WTC11 (cell line): ENCODE measurements at regions not wholly inside any gene's neighbourhood (a gene's known extent, or its start where the extent isn't known, plus 50 kb on each side); places are given as distances from the start of the nearest gene placed in this dataset.
"Not testable (repeated sequence)": the region's sequence is repeated elsewhere in the genome, so short reads cannot be mapped to it uniquely, and the experiment has no call there.

ENCODE experiments used
- CBFB ChIP-seq: sonication (generic); formaldehyde crosslinking; IDR thresholded peaks from 2 replicates; pipeline ENCODE4 v1.8.1; 2022; ENCODE audit warnings: mild to moderate bottlenecking, low read depth, missing genetic modification reagents
- CREM ChIP-seq: sonication (generic); formaldehyde crosslinking; IDR thresholded peaks from 2 replicates; pipeline ENCODE4 v1.8.1; 2022; ENCODE audit warnings: mild to moderate bottlenecking, missing genetic modification reagents, moderate library complexity
- JUN ChIP-seq: sonication (generic); formaldehyde crosslinking; IDR thresholded peaks from 2 replicates; pipeline ENCODE4 v1.8.0; 2023; ENCODE audit warnings: mild to moderate bottlenecking, missing genetic modification reagents
- KAT7 ChIP-seq: sonication (generic); formaldehyde crosslinking; IDR thresholded peaks from 2 replicates; pipeline ENCODE4 v1.8.1; 2023; ENCODE audit warnings: missing genetic modification reagents, mild to moderate bottlenecking, borderline replicate concordance
- SP1 ChIP-seq: sonication (generic); formaldehyde crosslinking; conservative IDR thresholded peaks from 2 replicates; pipeline ENCODE4 v1.8.1; 2022; ENCODE audit warnings: missing genetic modification reagents
- ZNF232 ChIP-seq: sonication (generic); formaldehyde crosslinking; IDR thresholded peaks from 2 replicates; pipeline ENCODE4 v1.8.0; 2022; ENCODE audit warnings: mild to moderate bottlenecking, missing genetic modification reagents
- TF ChIP-seq, protein P1 (sequence below): fragments of 200-600 bp; IDR thresholded peaks from 2 replicates; pipeline ENCODE4 v1.8.0; 2022; ENCODE audit warnings: antibody characterized with exemption
- TF ChIP-seq, protein P2 (sequence below): fragments of 250-450 bp; sonication (Bioruptor Pico); IDR thresholded peaks from 2 replicates; pipeline ENCODE4 v2.1.2; 2022; ENCODE audit warnings: mild to moderate bottlenecking, moderate library complexity
- TF ChIP-seq, protein P3 (sequence below): sonication (generic); formaldehyde crosslinking; conservative IDR thresholded peaks from 2 replicates; pipeline ENCODE4 v1.8.1; 2022; ENCODE audit warnings: mild to moderate bottlenecking, missing genetic modification reagents
- TF ChIP-seq, protein P4 (sequence below): sonication (generic); formaldehyde crosslinking; IDR thresholded peaks from 2 replicates; pipeline ENCODE4 v1.8.0; 2022; ENCODE audit warnings: mild to moderate bottlenecking, missing genetic modification reagents
- TF ChIP-seq, protein P5 (sequence below): sonication (generic); formaldehyde crosslinking; IDR thresholded peaks from 2 replicates; pipeline ENCODE4 v1.8.0; 2022; ENCODE audit warnings: mild to moderate bottlenecking, missing genetic modification reagents
- TF ChIP-seq, protein P6 (sequence below): sonication (generic); formaldehyde crosslinking; IDR thresholded peaks from 2 replicates; pipeline ENCODE4 v1.8.1; 2023; ENCODE audit warnings: mild to moderate bottlenecking, moderate library complexity, missing genetic modification reagents

DNA sequence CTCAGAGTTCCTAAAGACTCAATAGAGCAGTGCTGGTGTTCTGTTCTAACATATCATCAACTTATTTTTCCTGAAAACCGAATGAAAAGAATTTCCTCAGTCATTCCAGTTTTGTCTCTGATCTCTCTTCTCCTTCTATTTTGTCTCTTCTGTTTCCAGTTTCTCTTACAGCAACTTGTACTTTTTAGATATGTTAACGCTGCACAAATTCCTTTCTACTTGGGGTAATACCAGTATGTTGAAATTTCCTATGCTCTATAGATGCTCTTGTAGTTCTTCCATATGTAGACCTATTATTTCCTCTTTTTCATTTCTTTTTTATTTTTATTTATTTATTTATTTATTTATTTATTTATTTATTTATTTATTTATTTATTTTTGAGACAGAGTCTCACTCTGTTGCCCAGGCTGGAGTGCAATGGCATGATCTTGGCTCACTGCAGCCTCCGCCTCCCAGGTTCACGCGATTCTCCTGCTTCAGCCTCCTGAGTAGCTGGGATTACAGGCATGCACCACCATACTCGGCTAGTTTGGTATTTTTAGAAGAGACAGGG lies 80.3 kb downstream of the LYZL2 start:
- TF ChIP-seq KAT7 (CRISPR knock-in tag); SP1 (CRISPR knock-in tag); JUN (CRISPR knock-in tag); CBFB; ZNF232 (CRISPR knock-in tag); CREM (CRISPR knock-in tag): not testable (repeated sequence)
- TF ChIP-seq, protein P1, sequence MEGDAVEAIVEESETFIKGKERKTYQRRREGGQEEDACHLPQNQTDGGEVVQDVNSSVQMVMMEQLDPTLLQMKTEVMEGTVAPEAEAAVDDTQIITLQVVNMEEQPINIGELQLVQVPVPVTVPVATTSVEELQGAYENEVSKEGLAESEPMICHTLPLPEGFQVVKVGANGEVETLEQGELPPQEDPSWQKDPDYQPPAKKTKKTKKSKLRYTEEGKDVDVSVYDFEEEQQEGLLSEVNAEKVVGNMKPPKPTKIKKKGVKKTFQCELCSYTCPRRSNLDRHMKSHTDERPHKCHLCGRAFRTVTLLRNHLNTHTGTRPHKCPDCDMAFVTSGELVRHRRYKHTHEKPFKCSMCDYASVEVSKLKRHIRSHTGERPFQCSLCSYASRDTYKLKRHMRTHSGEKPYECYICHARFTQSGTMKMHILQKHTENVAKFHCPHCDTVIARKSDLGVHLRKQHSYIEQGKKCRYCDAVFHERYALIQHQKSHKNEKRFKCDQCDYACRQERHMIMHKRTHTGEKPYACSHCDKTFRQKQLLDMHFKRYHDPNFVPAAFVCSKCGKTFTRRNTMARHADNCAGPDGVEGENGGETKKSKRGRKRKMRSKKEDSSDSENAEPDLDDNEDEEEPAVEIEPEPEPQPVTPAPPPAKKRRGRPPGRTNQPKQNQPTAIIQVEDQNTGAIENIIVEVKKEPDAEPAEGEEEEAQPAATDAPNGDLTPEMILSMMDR, result not testable (repeated sequence)
- TF ChIP-seq, protein P2, sequence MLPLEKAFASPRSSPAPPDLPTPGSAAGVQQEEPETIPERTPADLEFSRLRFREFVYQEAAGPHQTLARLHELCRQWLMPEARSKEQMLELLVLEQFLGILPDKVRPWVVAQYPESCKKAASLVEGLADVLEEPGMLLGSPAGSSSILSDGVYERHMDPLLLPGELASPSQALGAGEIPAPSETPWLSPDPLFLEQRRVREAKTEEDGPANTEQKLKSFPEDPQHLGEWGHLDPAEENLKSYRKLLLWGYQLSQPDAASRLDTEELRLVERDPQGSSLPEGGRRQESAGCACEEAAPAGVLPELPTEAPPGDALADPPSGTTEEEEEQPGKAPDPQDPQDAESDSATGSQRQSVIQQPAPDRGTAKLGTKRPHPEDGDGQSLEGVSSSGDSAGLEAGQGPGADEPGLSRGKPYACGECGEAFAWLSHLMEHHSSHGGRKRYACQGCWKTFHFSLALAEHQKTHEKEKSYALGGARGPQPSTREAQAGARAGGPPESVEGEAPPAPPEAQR (CRISPR knock-in tag), result not testable (repeated sequence)
- TF ChIP-seq, protein P3, sequence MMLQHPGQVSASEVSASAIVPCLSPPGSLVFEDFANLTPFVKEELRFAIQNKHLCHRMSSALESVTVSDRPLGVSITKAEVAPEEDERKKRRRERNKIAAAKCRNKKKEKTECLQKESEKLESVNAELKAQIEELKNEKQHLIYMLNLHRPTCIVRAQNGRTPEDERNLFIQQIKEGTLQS, result not testable (repeated sequence)
- TF ChIP-seq, protein P4, sequence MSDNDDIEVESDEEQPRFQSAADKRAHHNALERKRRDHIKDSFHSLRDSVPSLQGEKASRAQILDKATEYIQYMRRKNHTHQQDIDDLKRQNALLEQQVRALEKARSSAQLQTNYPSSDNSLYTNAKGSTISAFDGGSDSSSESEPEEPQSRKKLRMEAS (CRISPR knock-in tag), result not testable (repeated sequence)
- TF ChIP-seq, protein P5, sequence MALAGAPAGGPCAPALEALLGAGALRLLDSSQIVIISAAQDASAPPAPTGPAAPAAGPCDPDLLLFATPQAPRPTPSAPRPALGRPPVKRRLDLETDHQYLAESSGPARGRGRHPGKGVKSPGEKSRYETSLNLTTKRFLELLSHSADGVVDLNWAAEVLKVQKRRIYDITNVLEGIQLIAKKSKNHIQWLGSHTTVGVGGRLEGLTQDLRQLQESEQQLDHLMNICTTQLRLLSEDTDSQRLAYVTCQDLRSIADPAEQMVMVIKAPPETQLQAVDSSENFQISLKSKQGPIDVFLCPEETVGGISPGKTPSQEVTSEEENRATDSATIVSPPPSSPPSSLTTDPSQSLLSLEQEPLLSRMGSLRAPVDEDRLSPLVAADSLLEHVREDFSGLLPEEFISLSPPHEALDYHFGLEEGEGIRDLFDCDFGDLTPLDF, result not testable (repeated sequence)
- TF ChIP-seq, protein P6, sequence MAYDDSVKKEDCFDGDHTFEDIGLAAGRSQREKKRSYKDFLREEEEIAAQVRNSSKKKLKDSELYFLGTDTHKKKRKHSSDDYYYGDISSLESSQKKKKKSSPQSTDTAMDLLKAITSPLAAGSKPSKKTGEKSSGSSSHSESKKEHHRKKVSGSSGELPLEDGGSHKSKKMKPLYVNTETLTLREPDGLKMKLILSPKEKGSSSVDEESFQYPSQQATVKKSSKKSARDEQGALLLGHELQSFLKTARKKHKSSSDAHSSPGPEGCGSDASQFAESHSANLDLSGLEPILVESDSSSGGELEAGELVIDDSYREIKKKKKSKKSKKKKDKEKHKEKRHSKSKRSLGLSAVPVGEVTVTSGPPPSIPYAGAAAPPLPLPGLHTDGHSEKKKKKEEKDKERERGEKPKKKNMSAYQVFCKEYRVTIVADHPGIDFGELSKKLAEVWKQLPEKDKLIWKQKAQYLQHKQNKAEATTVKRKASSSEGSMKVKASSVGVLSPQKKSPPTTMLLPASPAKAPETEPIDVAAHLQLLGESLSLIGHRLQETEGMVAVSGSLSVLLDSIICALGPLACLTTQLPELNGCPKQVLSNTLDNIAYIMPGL, result not testable (repeated sequence)
